ENCODE measurements at regions not wholly inside any gene's neighbourhood (a gene's known extent, or its start where the extent isn't known, plus 50 kb on each side); places are given as distances from the start of the nearest gene placed in this dataset.

- peaks cover 4% of the 10 kb centered on the region for H3K27me3 Mint-ChIP-seq (ENCODE audit: insufficient read depth)
- no peak for DNase-seq (ENCODE audit: low spot score)
- H3K27ac Mint-ChIP-seq = no peak overlapping the region
- H3K9me3 Mint-ChIP-seq = no peaks in the 10 kb centered on the region
- H3K4me1 Mint-ChIP-seq (ENCODE audit: low read depth) = peaks cover 6% of the 10 kb centered on the region
- H3K4me3 Mint-ChIP-seq = no peak overlapping the region
- no peaks in the 10 kb centered on the region for H3K36me3 Mint-ChIP-seq (ENCODE audit: low read depth)
- intact Hi-C loops (cut with micrococcal nuclease) = no loop called here
These were observed 182.5 kb downstream of the MED10 start for GRCh38 chr5:6195711-6196358.

GRCh38 chr5:6194906-6195612 lies 183.3 kb downstream of the MED10 start:
- intact Hi-C loops (cut with micrococcal nuclease) = no loop called here
- H3K36me3 Mint-ChIP-seq (ENCODE audit: low read depth) = no peaks in the 10 kb centered on the region
- no peak overlapping the region for H3K27ac Mint-ChIP-seq
- no peak overlapping the region for H3K4me3 Mint-ChIP-seq
- no peak for DNase-seq (ENCODE audit: low spot score)
- H3K27me3 Mint-ChIP-seq (ENCODE audit: insufficient read depth) = peaks cover 4% of the 10 kb centered on the region
- H3K9me3 Mint-ChIP-seq = no peaks in the 10 kb centered on the region
- H3K4me1 Mint-ChIP-seq (ENCODE audit: low read depth) = peaks cover 6% of the 10 kb centered on the region

- Mint-ChIP-seq H3K9me3 (no peaks in the 10 kb centered on the region), H3K27me3 (ENCODE audit: insufficient read depth) (peaks cover 4% of the 10 kb centered on the region), H3K4me1 (ENCODE audit: low read depth) (peaks cover 6% of the 10 kb centered on the region), H3K4me3 (no peak overlapping the region), H3K27ac (no peak overlapping the region), H3K36me3 (ENCODE audit: low read depth) (no peaks in the 10 kb centered on the region)
- intact Hi-C loops (cut with micrococcal nuclease) = no loop called here
- DNase-seq (ENCODE audit: low spot score) = no peak
These were observed 184.0 kb downstream of the MED10 start for GRCh38 chr5:6194261-6194875.

- no peaks in the 10 kb centered on the region for H3K36me3 Mint-ChIP-seq (ENCODE audit: low read depth)
- no peak overlapping the region for H3K27ac Mint-ChIP-seq
- intact Hi-C loops (cut with micrococcal nuclease) = no loop called here
- peaks cover 4% of the 10 kb centered on the region for H3K27me3 Mint-ChIP-seq (ENCODE audit: insufficient read depth)
- no peaks in the 10 kb centered on the region for H3K9me3 Mint-ChIP-seq
- H3K4me1 Mint-ChIP-seq (ENCODE audit: low read depth) = peaks cover 6% of the 10 kb centered on the region
- DNase-seq (ENCODE audit: low spot score) = no peak
- H3K4me3 Mint-ChIP-seq = no peak overlapping the region
These were observed 185.0 kb downstream of the MED10 start for GRCh38 chr5:6193310-6193709.

- Mint-ChIP-seq H3K9me3 (no peaks in the 10 kb centered on the region), H3K27me3 (ENCODE audit: insufficient read depth) (peaks cover 4% of the 10 kb centered on the region), H3K4me3 (no peak overlapping the region), H3K36me3 (ENCODE audit: low read depth) (no peaks in the 10 kb centered on the region), H3K27ac (no peak overlapping the region), H3K4me1 (ENCODE audit: low read depth) (peaks cover 6% of the 10 kb centered on the region)
- intact Hi-C loops (cut with micrococcal nuclease) = no loop called here
- DNase-seq (ENCODE audit: low spot score) = no peak
These were observed 187.5 kb downstream of the MED10 start for GRCh38 chr5:6190838-6191237.

- no peaks in the 10 kb centered on the region for H3K9me3 Mint-ChIP-seq
- H3K27me3 Mint-ChIP-seq (ENCODE audit: insufficient read depth) = no peaks in the 10 kb centered on the region
- intact Hi-C loops (cut with micrococcal nuclease) = no loop called here
- DNase-seq (ENCODE audit: low spot score) = no peak
- H3K4me3 Mint-ChIP-seq = no peak overlapping the region
- no peaks in the 10 kb centered on the region for H3K36me3 Mint-ChIP-seq (ENCODE audit: low read depth)
- no peaks in the 10 kb centered on the region for H3K4me1 Mint-ChIP-seq (ENCODE audit: low read depth)
- no peak overlapping the region for H3K27ac Mint-ChIP-seq
These were observed 189.4 kb downstream of the MED10 start for GRCh38 chr5:6188976-6189375.

GRCh38 chr5:6188344-6188743 lies 190.0 kb downstream of the MED10 start:
- Mint-ChIP-seq H3K4me1 (ENCODE audit: low read depth) (no peaks in the 10 kb centered on the region), H3K27ac (no peak overlapping the region), H3K36me3 (ENCODE audit: low read depth) (no peaks in the 10 kb centered on the region), H3K4me3 (no peak overlapping the region), H3K27me3 (ENCODE audit: insufficient read depth) (no peaks in the 10 kb centered on the region), H3K9me3 (no peaks in the 10 kb centered on the region)
- DNase-seq (ENCODE audit: low spot score) = no peak
- intact Hi-C loops (cut with micrococcal nuclease) = no loop called here

- H3K4me3 Mint-ChIP-seq = no peak overlapping the region
- DNase-seq (ENCODE audit: low spot score) = no peak
- no peaks in the 10 kb centered on the region for H3K36me3 Mint-ChIP-seq (ENCODE audit: low read depth)
- intact Hi-C loops (cut with micrococcal nuclease) = no loop called here
- H3K9me3 Mint-ChIP-seq = no peaks in the 10 kb centered on the region
- H3K27ac Mint-ChIP-seq = no peak overlapping the region
- H3K27me3 Mint-ChIP-seq (ENCODE audit: insufficient read depth) = no peaks in the 10 kb centered on the region
- H3K4me1 Mint-ChIP-seq (ENCODE audit: low read depth) = no peaks in the 10 kb centered on the region
These were observed 190.8 kb downstream of the MED10 start for GRCh38 chr5:6187501-6187900.

- no peak for DNase-seq (ENCODE audit: low spot score)
- H3K4me3 Mint-ChIP-seq = no peak overlapping the region
- intact Hi-C loops (cut with micrococcal nuclease) = no loop called here
- peaks cover 2% of the 10 kb centered on the region for H3K27me3 Mint-ChIP-seq (ENCODE audit: insufficient read depth)
- no peaks in the 10 kb centered on the region for H3K36me3 Mint-ChIP-seq (ENCODE audit: low read depth)
- H3K27ac Mint-ChIP-seq = no peak overlapping the region
- H3K4me1 Mint-ChIP-seq (ENCODE audit: low read depth) = no peaks in the 10 kb centered on the region
- no peaks in the 10 kb centered on the region for H3K9me3 Mint-ChIP-seq
These were observed 192.8 kb downstream of the MED10 start for GRCh38 chr5:6185574-6185973.

- DNase-seq (ENCODE audit: low spot score) = no peak
- Mint-ChIP-seq H3K36me3 (ENCODE audit: low read depth) (no peaks in the 10 kb centered on the region), H3K27me3 (ENCODE audit: insufficient read depth) (peaks cover 2% of the 10 kb centered on the region), H3K4me3 (no peak overlapping the region), H3K9me3 (no peaks in the 10 kb centered on the region), H3K4me1 (ENCODE audit: low read depth) (no peaks in the 10 kb centered on the region), H3K27ac (no peak overlapping the region)
- intact Hi-C loops (cut with micrococcal nuclease) = no loop called here
These were observed 193.9 kb downstream of the MED10 start for GRCh38 chr5:6184481-6184880.

GRCh38 chr5:6183391-6184390 lies 194.7 kb downstream of the MED10 start:
- H3K4me3 Mint-ChIP-seq = no peak overlapping the region

GRCh38 chr5:6182271-6182815 lies 196.0 kb downstream of the MED10 start:
- Mint-ChIP-seq H3K36me3 (ENCODE audit: low read depth) (no peaks in the 10 kb centered on the region), H3K9me3 (no peaks in the 10 kb centered on the region), H3K4me3 (no peak overlapping the region), H3K27me3 (ENCODE audit: insufficient read depth) (peaks cover 2% of the 10 kb centered on the region), H3K4me1 (ENCODE audit: low read depth) (no peaks in the 10 kb centered on the region), H3K27ac (no peak overlapping the region)
- DNase-seq (ENCODE audit: low spot score) = no peak
- intact Hi-C loops (cut with micrococcal nuclease) = no loop called here

More at GRCh38 chr5:6183391-6184390, 194.7 kb downstream of the MED10 start:
- H3K27me3 Mint-ChIP-seq (ENCODE audit: insufficient read depth) = peaks cover 2% of the 10 kb centered on the region
- H3K36me3 Mint-ChIP-seq (ENCODE audit: low read depth) = no peaks in the 10 kb centered on the region
- intact Hi-C loops (cut with micrococcal nuclease) = no loop called here
- no peak for DNase-seq (ENCODE audit: low spot score)
- H3K9me3 Mint-ChIP-seq = no peaks in the 10 kb centered on the region
- H3K27ac Mint-ChIP-seq = peak overlapping the region; percentile 7
- H3K4me1 Mint-ChIP-seq (ENCODE audit: low read depth) = no peaks in the 10 kb centered on the region

All from activated T-helper 1 cell treated with anti-CD3 and anti-CD28 coated beads, Interleukin-12 subunit alpha, Interleukin-12 subunit beta, Interleukin-2, Interleukin-4 antibody, amounts not matched to agents 30 ng/mL and 10 ng/mL and 1 ng/mL, durations not matched to agents 14 hours and 24 hours and 36 hours (primary cell).